ENCODE measurements at regions not wholly inside any gene's neighbourhood (a gene's known extent, or its start where the extent isn't known, plus 50 kb on each side); places are given as distances from the start of the nearest gene placed in this dataset.

GRCh38 chr1:48073798-48074530 lies 76.8 kb upstream of the TRABD2B start:
- TF ChIP-seq, protein P1, sequence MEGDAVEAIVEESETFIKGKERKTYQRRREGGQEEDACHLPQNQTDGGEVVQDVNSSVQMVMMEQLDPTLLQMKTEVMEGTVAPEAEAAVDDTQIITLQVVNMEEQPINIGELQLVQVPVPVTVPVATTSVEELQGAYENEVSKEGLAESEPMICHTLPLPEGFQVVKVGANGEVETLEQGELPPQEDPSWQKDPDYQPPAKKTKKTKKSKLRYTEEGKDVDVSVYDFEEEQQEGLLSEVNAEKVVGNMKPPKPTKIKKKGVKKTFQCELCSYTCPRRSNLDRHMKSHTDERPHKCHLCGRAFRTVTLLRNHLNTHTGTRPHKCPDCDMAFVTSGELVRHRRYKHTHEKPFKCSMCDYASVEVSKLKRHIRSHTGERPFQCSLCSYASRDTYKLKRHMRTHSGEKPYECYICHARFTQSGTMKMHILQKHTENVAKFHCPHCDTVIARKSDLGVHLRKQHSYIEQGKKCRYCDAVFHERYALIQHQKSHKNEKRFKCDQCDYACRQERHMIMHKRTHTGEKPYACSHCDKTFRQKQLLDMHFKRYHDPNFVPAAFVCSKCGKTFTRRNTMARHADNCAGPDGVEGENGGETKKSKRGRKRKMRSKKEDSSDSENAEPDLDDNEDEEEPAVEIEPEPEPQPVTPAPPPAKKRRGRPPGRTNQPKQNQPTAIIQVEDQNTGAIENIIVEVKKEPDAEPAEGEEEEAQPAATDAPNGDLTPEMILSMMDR (IDR thresholded peaks at IDR 0.05), result no peak
- Histone ChIP-seq H3K4me2 (replicated peaks; ENCODE audit: extremely low read depth, low read length, poor library complexity, severe bottlenecking) (no peak overlapping the region), H3K9me3 (replicated peaks in 1 of 2; ENCODE audit: control insufficient read depth in 1 of 2, insufficient read depth in 1 of 2, low read length in 2 of 2) (no peaks in the 10 kb centered on the region), H3K4me1 (ENCODE audit: control insufficient read depth in 1 of 2, insufficient read depth in 2 of 2, low read length in 2 of 2) (no peaks in the 10 kb centered on the region), H3K9ac (ENCODE audit: insufficient read depth, low read length, poor library complexity, severe bottlenecking) (no peak overlapping the region), H3K36me3 (replicated peaks in 1 of 2; ENCODE audit: control insufficient read depth in 1 of 2, insufficient read depth in 2 of 2, low read length in 2 of 2) (no peaks in the 10 kb centered on the region), H2AFZ (ENCODE audit: insufficient read depth, low read depth, low read length, poor library complexity, severe bottlenecking) (no peak overlapping the region), H3K79me2 (ENCODE audit: insufficient read depth, low read length) (no peaks in the 10 kb centered on the region), H4K20me1 (ENCODE audit: insufficient read depth, low read length) (no peaks in the 10 kb centered on the region), H3K27me3 (ENCODE audit: control insufficient read depth in 2 of 2, insufficient read depth in 2 of 2, low read length in 2 of 2) (no peaks in the 10 kb centered on the region), H3K27ac (ENCODE audit: low read depth in 1 of 2, low read length in 2 of 2) (no peak overlapping the region), H3K4me3 (replicated peaks in 1 of 3; ENCODE audit: low read depth in 2 of 3, low read length in 3 of 3) (no peak overlapping the region)
- no peaks in the 10 kb centered on the region for H3K36me3 Mint-ChIP-seq
- intact Hi-C loops (cut with micrococcal nuclease), result no loop called here
- H3K4me3 Mint-ChIP-seq, result no peak overlapping the region
- H3K4me1 Mint-ChIP-seq, result no peaks in the 10 kb centered on the region
- WGBS (ENCODE audit: insufficient coverage), result 100% methylated on average over 1 of the region's 12 CpGs
- H3K27me3 Mint-ChIP-seq (ENCODE audit: low read depth in 3 of 3), result peaks cover 4 to 8% (median 5%) of the 10 kb centered on the region in 3 donors
- peaks cover 0 to 5% (median 1%) of the 10 kb centered on the region in 7 donors for H3K9me3 Mint-ChIP-seq
- H3K27ac Mint-ChIP-seq, result no peak overlapping the region
- no peak for DNase-seq

GRCh38 chr1:48071513-48071912 lies 74.3 kb upstream of the TRABD2B start:
- H3K4me2 ChIP-seq (replicated peaks; ENCODE audit: extremely low read depth, low read length, poor library complexity, severe bottlenecking), result no peak overlapping the region
- intact Hi-C loops (cut with micrococcal nuclease), result no loop called here
- no peaks in the 10 kb centered on the region for H3K4me1 Mint-ChIP-seq
- H3K9ac ChIP-seq (ENCODE audit: insufficient read depth, low read length, poor library complexity, severe bottlenecking), result no peak overlapping the region
- WGBS (ENCODE audit: insufficient coverage), result no CpG with 5 or more reads among the region's 1 CpG
- H3K4me3 ChIP-seq (replicated peaks in 1 of 3; ENCODE audit: low read depth in 2 of 3, low read length in 3 of 3), result no peak overlapping the region
- H3K27ac Mint-ChIP-seq, result no peak overlapping the region
- no peaks in the 10 kb centered on the region for H3K36me3 Mint-ChIP-seq
- no peak overlapping the region for H3K27ac ChIP-seq (ENCODE audit: low read depth in 1 of 2, low read length in 2 of 2)
- H3K79me2 ChIP-seq (ENCODE audit: insufficient read depth, low read length), result no peaks in the 10 kb centered on the region
- DNase-seq, result no peak
- H3K9me3 Mint-ChIP-seq, result peaks cover 0 to 5% (median 1%) of the 10 kb centered on the region in 7 donors
- H4K20me1 ChIP-seq (ENCODE audit: insufficient read depth, low read length), result no peaks in the 10 kb centered on the region
- no peak overlapping the region for H3K4me3 Mint-ChIP-seq
- H3K36me3 ChIP-seq (replicated peaks in 1 of 2; ENCODE audit: control insufficient read depth in 1 of 2, insufficient read depth in 2 of 2, low read length in 2 of 2), result no peaks in the 10 kb centered on the region
- TF ChIP-seq, protein P1 (IDR thresholded peaks at IDR 0.05), result no peak
- no peaks in the 10 kb centered on the region for H3K9me3 ChIP-seq (replicated peaks in 1 of 2; ENCODE audit: control insufficient read depth in 1 of 2, insufficient read depth in 1 of 2, low read length in 2 of 2)
- peaks cover 1 to 7% (median 6%) of the 10 kb centered on the region in 3 donors for H3K27me3 Mint-ChIP-seq (ENCODE audit: low read depth in 3 of 3)
- no peaks in the 10 kb centered on the region for H3K27me3 ChIP-seq (ENCODE audit: control insufficient read depth in 2 of 2, insufficient read depth in 2 of 2, low read length in 2 of 2)
- no peak overlapping the region for H2AFZ ChIP-seq (ENCODE audit: insufficient read depth, low read depth, low read length, poor library complexity, severe bottlenecking)
- no peaks in the 10 kb centered on the region for H3K4me1 ChIP-seq (ENCODE audit: control insufficient read depth in 1 of 2, insufficient read depth in 2 of 2, low read length in 2 of 2)

Measured in CD14-positive monocyte (primary cell).